ENCODE measurements at regions not wholly inside any gene's neighbourhood (a gene's known extent, or its start where the extent isn't known, plus 50 kb on each side); places are given as distances from the start of the nearest gene placed in this dataset.

DNA sequence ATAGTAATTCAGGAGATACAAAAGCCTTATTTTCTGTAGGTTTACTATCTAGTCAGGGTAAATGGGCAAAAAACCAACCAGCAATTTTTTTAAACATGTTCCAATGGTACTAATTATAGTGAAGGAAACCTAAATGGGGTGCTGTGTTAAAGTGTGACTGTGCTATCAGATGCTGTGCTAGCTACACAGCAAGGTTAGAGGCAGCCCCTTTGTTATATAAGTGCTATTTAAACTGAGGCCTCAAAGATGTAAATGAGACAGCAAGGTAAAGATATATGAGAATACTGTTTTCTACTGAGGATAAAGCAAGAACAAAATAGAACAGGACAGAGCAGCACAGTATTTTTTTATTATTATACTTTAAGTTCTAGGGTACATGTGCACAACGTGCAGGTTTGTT is 305.4 kb upstream of the RGS18 start:
- TF ChIP-seq, protein P1, sequence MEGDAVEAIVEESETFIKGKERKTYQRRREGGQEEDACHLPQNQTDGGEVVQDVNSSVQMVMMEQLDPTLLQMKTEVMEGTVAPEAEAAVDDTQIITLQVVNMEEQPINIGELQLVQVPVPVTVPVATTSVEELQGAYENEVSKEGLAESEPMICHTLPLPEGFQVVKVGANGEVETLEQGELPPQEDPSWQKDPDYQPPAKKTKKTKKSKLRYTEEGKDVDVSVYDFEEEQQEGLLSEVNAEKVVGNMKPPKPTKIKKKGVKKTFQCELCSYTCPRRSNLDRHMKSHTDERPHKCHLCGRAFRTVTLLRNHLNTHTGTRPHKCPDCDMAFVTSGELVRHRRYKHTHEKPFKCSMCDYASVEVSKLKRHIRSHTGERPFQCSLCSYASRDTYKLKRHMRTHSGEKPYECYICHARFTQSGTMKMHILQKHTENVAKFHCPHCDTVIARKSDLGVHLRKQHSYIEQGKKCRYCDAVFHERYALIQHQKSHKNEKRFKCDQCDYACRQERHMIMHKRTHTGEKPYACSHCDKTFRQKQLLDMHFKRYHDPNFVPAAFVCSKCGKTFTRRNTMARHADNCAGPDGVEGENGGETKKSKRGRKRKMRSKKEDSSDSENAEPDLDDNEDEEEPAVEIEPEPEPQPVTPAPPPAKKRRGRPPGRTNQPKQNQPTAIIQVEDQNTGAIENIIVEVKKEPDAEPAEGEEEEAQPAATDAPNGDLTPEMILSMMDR (IDR thresholded peaks at IDR 0.05), result no peak
- no peak for TF ChIP-seq ZFX (IDR thresholded peaks at IDR 0.05; ENCODE audit: borderline replicate concordance)

All from 22Rv1 (cell line).